Common myeloid progenitor, CD34-positive (primary cell): ENCODE measurements at regions not wholly inside any gene's neighbourhood (a gene's known extent, or its start where the extent isn't known, plus 50 kb on each side); places are given as distances from the start of the nearest gene placed in this dataset.

Source experiments
- CTCF ChIA-PET: fragments of 350-600 bp; sonication (Branson Sonifier 250); formaldehyde crosslinking; loops from one replicate; lab custom pipeline; 2021; ENCODE audit warnings: antibody characterized with exemption; lab: Charles Lee
- POLR2A ChIA-PET: fragments of 350-600 bp; sonication (Branson Sonifier 250); formaldehyde crosslinking; loops from one replicate; lab custom pipeline; 2021; ENCODE audit warnings: antibody characterized with exemption; lab: Charles Lee
- DNase-seq, 3 donors: peaks; one replicate each; pipeline versions ENCODE4 v3.0.0 to v3.0.0-alpha.2; 2013
- H3K27ac ChIP-seq, 2 experiments: 1 replicate in 1 of 2; 2 replicates in 1 of 2; pipeline ENCODE4 v1.7.0; 2013; ENCODE audit warnings: inconsistent platforms in 2 of 2, low read length in 2 of 2, mild to moderate bottlenecking in 2 of 2, low read depth in 1 of 2, moderate library complexity in 1 of 2; ENCODE audit not compliant: severe bottlenecking in 2 of 2, insufficient read depth in 1 of 2, poor library complexity in 1 of 2
- H3K27me3 ChIP-seq, 5 experiments: replicated peaks in 2 of 5; 1 replicate in 3 of 5; 2 replicates in 2 of 5; pipeline versions ENCODE4 v1.6.1 to v1.7.0; 2013; ENCODE audit warnings: low read length in 4 of 5, mild to moderate bottlenecking in 2 of 5, moderate library complexity in 2 of 5, inconsistent platforms in 1 of 5; ENCODE audit not compliant: insufficient read depth in 5 of 5, control insufficient read depth in 4 of 5
- H3K36me3 ChIP-seq, 4 experiments: 1 replicate in 2 of 4; 2 replicates in 2 of 4; pipeline versions ENCODE4 v1.6.1 to v1.7.0; 2013; ENCODE audit warnings: low read length in 3 of 4, control low read depth in 1 of 4, mild to moderate bottlenecking in 1 of 4; ENCODE audit not compliant: control insufficient read depth in 4 of 4, insufficient read depth in 4 of 4
- H3K4me1 ChIP-seq, 4 experiments: 1 replicate in 3 of 4; 2 replicates in 1 of 4; pipeline versions ENCODE4 v1.6.1 to v1.7.1; 2013; ENCODE audit warnings: low read length in 3 of 4, mild to moderate bottlenecking in 3 of 4, control low read depth in 1 of 4, inconsistent platforms in 1 of 4, moderate library complexity in 1 of 4; ENCODE audit not compliant: control insufficient read depth in 4 of 4, insufficient read depth in 4 of 4; ENCODE audit errors: control extremely low read depth in 1 of 4
- H3K4me3 ChIP-seq, 7 experiments: 1 replicate in 4 of 7; 2 replicates in 3 of 7; pipeline versions ENCODE4 v1.5.1 to v1.7.0; 2013; ENCODE audit warnings: mild to moderate bottlenecking in 7 of 7, low read length in 6 of 7, moderate library complexity in 6 of 7, inconsistent platforms in 2 of 7, low read depth in 2 of 7, control low read depth in 1 of 7; ENCODE audit not compliant: insufficient read depth in 4 of 7, control insufficient read depth in 1 of 7; ENCODE audit errors: extremely low read depth in 1 of 7
- H3K9me3 ChIP-seq, 5 experiments: 1 replicate in 4 of 5; 2 replicates in 1 of 5; pipeline versions ENCODE4 v1.6.1 to v1.7.1; 2013; ENCODE audit warnings: low read length in 4 of 5, mild to moderate bottlenecking in 2 of 5, inconsistent platforms in 1 of 5, low read depth in 1 of 5, moderate library complexity in 1 of 5; ENCODE audit not compliant: control insufficient read depth in 4 of 5, insufficient read depth in 2 of 5; ENCODE audit errors: control extremely low read depth in 1 of 5
- WGBS: methylation state at CpG from one replicate; pipeline ENCODE4 v1.1.5; 2013; ENCODE audit not compliant: insufficient coverage; 5-methylcytosine and 5-hydroxymethylcytosine counted together

- 98% methylated on average over 7 of the region's 8 CpGs for WGBS
- no peak overlapping the region for H3K4me3 ChIP-seq
- H3K36me3 ChIP-seq, result no peaks in the 10 kb centered on the region
- no peaks in the 10 kb centered on the region for H3K27me3 ChIP-seq
- H3K27ac ChIP-seq, result no peak overlapping the region
- POLR2A ChIA-PET, result no interaction called here
- no peak for DNase-seq
- CTCF ChIA-PET, result interaction anchor here (0.8 kb wide), 1 partner anchor 24 kb away, joined by 4 read pairs; no protein-coding TSS in a partner anchor
- H3K4me1 ChIP-seq, result peaks cover 0 to 11% (median 5%) of the 10 kb centered on the region in 4 experiments
- H3K9me3 ChIP-seq, result peaks cover 0 to 15% (median 4%) of the 10 kb centered on the region in 5 experiments
Observed at GRCh38 chr2:100645695-100646429, 83.1 kb downstream of the PDCL3 start.

DNA sequence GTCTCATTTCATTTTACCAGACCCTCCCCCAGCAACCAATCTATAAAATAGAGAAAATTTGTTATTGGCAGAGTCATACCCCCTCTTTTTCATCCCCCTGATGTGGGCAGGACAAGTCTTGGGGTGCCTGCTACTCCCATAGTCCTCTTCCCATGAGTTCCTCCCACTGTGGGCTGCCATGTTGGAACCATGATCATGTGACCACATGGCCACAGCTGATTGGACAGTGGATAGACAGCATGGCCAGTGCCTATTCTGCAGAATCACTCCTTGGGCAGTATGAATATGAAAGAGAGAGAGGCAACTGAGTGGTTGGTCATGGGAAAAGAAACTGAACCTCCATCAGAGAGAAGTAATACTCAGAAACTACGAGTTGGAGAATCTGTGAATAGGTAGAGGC lies 84.9 kb downstream of the PDCL3 start:
- Histone ChIP-seq H3K27me3 (no peaks in the 10 kb centered on the region), H3K4me1 (peaks cover 0 to 11% (median 5%) of the 10 kb centered on the region in 4 experiments), H3K4me3 (no peak overlapping the region), H3K9me3 (peaks cover 0 to 15% (median 4%) of the 10 kb centered on the region in 5 experiments), H3K36me3 (no peaks in the 10 kb centered on the region), H3K27ac (no peak overlapping the region)
- WGBS, result 100% methylated on average over 1 of the region's 1 CpG
- no peak for DNase-seq
- POLR2A ChIA-PET, result no interaction called here
- CTCF ChIA-PET, result no interaction called here

DNA sequence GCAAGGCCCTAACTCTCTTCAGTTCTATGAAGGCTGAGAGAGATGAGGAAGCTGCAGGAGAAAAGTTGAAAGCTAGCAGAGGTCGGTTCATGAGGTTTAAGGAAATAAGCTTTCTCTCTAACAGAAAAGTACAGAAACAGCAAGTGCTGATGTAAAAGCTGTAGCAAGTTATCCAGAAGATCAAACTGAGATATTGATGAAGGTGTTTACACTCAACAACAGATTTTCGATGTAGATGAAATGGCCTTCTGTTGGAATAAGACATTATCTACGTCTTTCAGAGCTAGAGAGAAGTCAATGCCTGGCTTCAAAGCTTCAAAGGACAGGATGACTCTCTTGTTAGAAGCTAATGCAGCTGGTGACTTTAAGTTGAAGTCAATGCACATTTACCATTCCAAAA lies 87.4 kb downstream of the PDCL3 start:
- H3K4me3 ChIP-seq, result no peak overlapping the region
- POLR2A ChIA-PET, result no interaction called here
- no peaks in the 10 kb centered on the region for H3K27me3 ChIP-seq
- H3K9me3 ChIP-seq, result peaks cover 0 to 12% (median 5%) of the 10 kb centered on the region in 5 experiments
- WGBS, result 96% methylated on average over 2 of the region's 3 CpGs
- no peaks in the 10 kb centered on the region for H3K36me3 ChIP-seq
- DNase-seq, result no peak
- CTCF ChIA-PET, result no interaction called here
- no peaks in the 10 kb centered on the region for H3K4me1 ChIP-seq
- H3K27ac ChIP-seq, result no peak overlapping the region

DNA sequence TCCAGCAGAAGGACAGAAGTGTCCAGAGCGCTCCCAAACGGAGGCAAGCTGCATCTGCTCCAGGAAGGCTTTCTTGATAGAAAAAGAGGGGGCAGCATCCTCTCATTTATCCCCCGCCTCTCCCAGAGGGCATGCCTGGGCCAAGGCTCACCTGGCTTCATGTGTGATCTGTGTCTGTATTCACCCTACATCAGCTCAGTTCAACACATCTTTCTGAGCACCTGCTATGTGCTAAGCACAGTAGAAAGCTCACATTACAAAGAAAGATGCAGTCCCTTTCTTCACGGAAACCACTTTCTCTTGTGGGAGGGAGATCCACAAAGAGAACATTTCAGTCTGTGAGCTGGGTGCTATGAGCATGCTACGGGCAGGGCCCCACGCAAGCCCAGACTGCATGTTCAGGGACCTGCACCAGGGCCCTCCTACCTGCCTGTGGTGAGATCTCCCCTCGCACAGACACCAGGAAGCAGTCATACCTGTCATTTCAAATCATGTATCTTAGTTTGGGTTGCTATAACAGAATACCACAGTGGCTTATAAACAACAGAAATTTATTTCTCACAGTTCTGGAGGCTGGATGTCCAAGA lies 90.7 kb downstream of the PDCL3 start:
- CTCF ChIA-PET, result no interaction called here
- H3K9me3 ChIP-seq, result peaks cover 0 to 6% (median 0%) of the 10 kb centered on the region in 5 experiments
- peaks cover 0 to 2% (median 0%) of the 10 kb centered on the region in 5 experiments for H3K27me3 ChIP-seq
- no peak overlapping the region for H3K4me3 ChIP-seq
- H3K4me1 ChIP-seq, result no peaks in the 10 kb centered on the region
- DNase-seq, result no peak
- 89% methylated on average over 5 of the region's 7 CpGs for WGBS
- POLR2A ChIA-PET, result no interaction called here
- no peak overlapping the region for H3K27ac ChIP-seq
- H3K36me3 ChIP-seq, result no peaks in the 10 kb centered on the region

DNA sequence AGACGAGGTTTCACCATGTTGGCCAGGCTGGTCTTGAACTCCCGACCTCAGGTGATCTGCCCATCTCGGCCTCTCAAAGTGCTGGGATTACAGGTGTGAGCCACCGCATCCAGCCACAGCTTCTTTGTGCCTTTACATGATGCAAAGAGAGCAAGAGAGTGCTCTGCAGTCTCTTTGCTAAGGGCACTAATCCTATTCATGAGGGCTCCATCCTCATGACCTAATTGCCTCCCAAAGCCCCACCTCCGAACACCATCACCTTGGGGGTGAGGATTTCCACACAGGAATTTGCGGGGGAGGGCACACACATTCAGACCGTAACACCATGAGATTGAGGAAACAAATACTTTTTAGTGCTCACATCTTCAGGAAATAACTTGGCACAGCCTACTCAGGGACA lies 91.8 kb downstream of the PDCL3 start:
- POLR2A ChIA-PET, result no interaction called here
- Histone ChIP-seq H3K4me3 (no peak overlapping the region), H3K27ac (no peak overlapping the region), H3K27me3 (peaks cover 0 to 2% (median 0%) of the 10 kb centered on the region in 5 experiments), H3K4me1 (no peaks in the 10 kb centered on the region), H3K9me3 (peaks cover 0 to 3% (median 0%) of the 10 kb centered on the region in 5 experiments), H3K36me3 (no peaks in the 10 kb centered on the region)
- CTCF ChIA-PET, result no interaction called here
- DNase-seq, result no peak
- 93% methylated on average over 6 of the region's 7 CpGs for WGBS

GRCh38 chr2:100655446-100655845 lies 92.7 kb downstream of the PDCL3 start:
- ChIA-PET POLR2A (no interaction called here), CTCF (no interaction called here)
- 100% methylated on average over 5 of the region's 5 CpGs for WGBS
- Histone ChIP-seq H3K9me3 (peaks cover 0 to 3% (median 0%) of the 10 kb centered on the region in 5 experiments), H3K4me3 (no peak overlapping the region), H3K4me1 (no peaks in the 10 kb centered on the region), H3K36me3 (no peaks in the 10 kb centered on the region), H3K27ac (no peak overlapping the region), H3K27me3 (peaks cover 0 to 4% (median 0%) of the 10 kb centered on the region in 5 experiments)
- no peak for DNase-seq

- DNase-seq, result no peak
- ChIA-PET POLR2A (no interaction called here), CTCF (no interaction called here)
- no peaks in the 10 kb centered on the region for H3K4me1 ChIP-seq
- H3K9me3 ChIP-seq, result peaks cover 0 to 3% (median 0%) of the 10 kb centered on the region in 5 experiments
- H3K36me3 ChIP-seq, result no peaks in the 10 kb centered on the region
- H3K4me3 ChIP-seq, result no peak overlapping the region
- no peak overlapping the region for H3K27ac ChIP-seq
- 100% methylated on average over 5 of the region's 5 CpGs for WGBS
- peaks cover 0 to 4% (median 0%) of the 10 kb centered on the region in 5 experiments for H3K27me3 ChIP-seq
Observed at GRCh38 chr2:100655936-100656534, 93.2 kb downstream of the PDCL3 start.
